ENCODE measurements at regions not wholly inside any gene's neighbourhood (a gene's known extent, or its start where the extent isn't known, plus 50 kb on each side); places are given as distances from the start of the nearest gene placed in this dataset.

- Mint-ChIP-seq H3K9me3 (no peaks in the 10 kb centered on the region), H3K27me3 (no peaks in the 10 kb centered on the region), H3K4me1 (ENCODE audit: low read depth) (peaks cover 21% of the 10 kb centered on the region), H3K36me3 (ENCODE audit: low read depth) (no peaks in the 10 kb centered on the region), H3K27ac (no peak overlapping the region), H3K4me3 (no peak overlapping the region)
Measured at GRCh38 chr11:10641912-10642697, 51.5 kb downstream of the IRAG1 start.

- Mint-ChIP-seq H3K27ac (no peak overlapping the region), H3K4me1 (ENCODE audit: low read depth) (peaks cover 21% of the 10 kb centered on the region), H3K36me3 (ENCODE audit: low read depth) (no peaks in the 10 kb centered on the region), H3K27me3 (no peaks in the 10 kb centered on the region), H3K4me3 (no peak overlapping the region), H3K9me3 (no peaks in the 10 kb centered on the region)
Measured at GRCh38 chr11:10641177-10641911, 52.2 kb downstream of the IRAG1 start.

GRCh38 chr11:10640308-10640707, 53.2 kb downstream of the IRAG1 start:
- H3K27ac Mint-ChIP-seq, result no peak overlapping the region
- no peaks in the 10 kb centered on the region for H3K36me3 Mint-ChIP-seq (ENCODE audit: low read depth)
- H3K4me1 Mint-ChIP-seq (ENCODE audit: low read depth), result peaks cover 21% of the 10 kb centered on the region
- no peak overlapping the region for H3K4me3 Mint-ChIP-seq
- H3K27me3 Mint-ChIP-seq, result no peaks in the 10 kb centered on the region
- H3K9me3 Mint-ChIP-seq, result no peaks in the 10 kb centered on the region

GRCh38 chr11:10639350-10639749, 54.2 kb downstream of the IRAG1 start:
- no peaks in the 10 kb centered on the region for H3K9me3 Mint-ChIP-seq
- no peak overlapping the region for H3K4me3 Mint-ChIP-seq
- no peak overlapping the region for H3K27ac Mint-ChIP-seq
- no peaks in the 10 kb centered on the region for H3K27me3 Mint-ChIP-seq
- H3K4me1 Mint-ChIP-seq (ENCODE audit: low read depth), result peaks cover 21% of the 10 kb centered on the region
- no peaks in the 10 kb centered on the region for H3K36me3 Mint-ChIP-seq (ENCODE audit: low read depth)

- Mint-ChIP-seq H3K27ac (no peak overlapping the region), H3K36me3 (ENCODE audit: low read depth) (no peaks in the 10 kb centered on the region), H3K4me3 (no peak overlapping the region), H3K4me1 (ENCODE audit: low read depth) (peaks cover 21% of the 10 kb centered on the region), H3K27me3 (no peaks in the 10 kb centered on the region), H3K9me3 (no peaks in the 10 kb centered on the region)
Measured at GRCh38 chr11:10638316-10638925, 55.1 kb downstream of the IRAG1 start.

- Mint-ChIP-seq H3K4me3 (no peak overlapping the region), H3K9me3 (no peaks in the 10 kb centered on the region), H3K36me3 (ENCODE audit: low read depth) (no peaks in the 10 kb centered on the region), H3K27ac (no peak overlapping the region), H3K4me1 (ENCODE audit: low read depth) (peaks cover 22% of the 10 kb centered on the region), H3K27me3 (no peaks in the 10 kb centered on the region)
Measured at GRCh38 chr11:10637731-10638151, 55.8 kb downstream of the IRAG1 start.

GRCh38 chr11:10634407-10634806, 59.1 kb downstream of the IRAG1 start:
- Mint-ChIP-seq H3K9me3 (no peaks in the 10 kb centered on the region), H3K27ac (no peak overlapping the region), H3K4me3 (no peak overlapping the region), H3K27me3 (no peaks in the 10 kb centered on the region), H3K36me3 (ENCODE audit: low read depth) (no peaks in the 10 kb centered on the region), H3K4me1 (ENCODE audit: low read depth) (peaks cover 16% of the 10 kb centered on the region)

GRCh38 chr11:10633261-10633660, 60.3 kb downstream of the IRAG1 start:
- H3K36me3 Mint-ChIP-seq (ENCODE audit: low read depth), result no peaks in the 10 kb centered on the region
- H3K4me1 Mint-ChIP-seq (ENCODE audit: low read depth), result peaks cover 13% of the 10 kb centered on the region
- no peak overlapping the region for H3K27ac Mint-ChIP-seq
- H3K27me3 Mint-ChIP-seq, result no peaks in the 10 kb centered on the region
- no peak overlapping the region for H3K4me3 Mint-ChIP-seq
- H3K9me3 Mint-ChIP-seq, result no peaks in the 10 kb centered on the region

GRCh38 chr11:10632483-10632882, 61.1 kb downstream of the IRAG1 start:
- Mint-ChIP-seq H3K4me1 (ENCODE audit: low read depth) (peaks cover 10% of the 10 kb centered on the region), H3K4me3 (no peak overlapping the region), H3K27ac (peak overlapping the region; percentile 28), H3K36me3 (ENCODE audit: low read depth) (no peaks in the 10 kb centered on the region), H3K9me3 (no peaks in the 10 kb centered on the region), H3K27me3 (no peaks in the 10 kb centered on the region)

GRCh38 chr11:10631761-10632160, 61.8 kb downstream of the IRAG1 start:
- Mint-ChIP-seq H3K27me3 (no peaks in the 10 kb centered on the region), H3K36me3 (ENCODE audit: low read depth) (no peaks in the 10 kb centered on the region), H3K4me3 (no peak overlapping the region), H3K27ac (no peak overlapping the region), H3K4me1 (ENCODE audit: low read depth) (peaks cover 9% of the 10 kb centered on the region), H3K9me3 (no peaks in the 10 kb centered on the region)

GRCh38 chr11:10629411-10630002, 61.0 kb upstream of the LYVE1 start:
- no peaks in the 10 kb centered on the region for H3K9me3 Mint-ChIP-seq
- H3K27ac Mint-ChIP-seq, result no peak overlapping the region
- H3K4me3 Mint-ChIP-seq, result no peak overlapping the region
- peaks cover 9% of the 10 kb centered on the region for H3K4me1 Mint-ChIP-seq (ENCODE audit: low read depth)
- no peaks in the 10 kb centered on the region for H3K36me3 Mint-ChIP-seq (ENCODE audit: low read depth)
- no peaks in the 10 kb centered on the region for H3K27me3 Mint-ChIP-seq

GRCh38 chr11:10628508-10629236, 60.2 kb upstream of the LYVE1 start:
- peaks cover 15% of the 10 kb centered on the region for H3K4me1 Mint-ChIP-seq (ENCODE audit: low read depth)
- H3K27ac Mint-ChIP-seq, result no peak overlapping the region
- H3K36me3 Mint-ChIP-seq (ENCODE audit: low read depth), result no peaks in the 10 kb centered on the region
- H3K9me3 Mint-ChIP-seq, result no peaks in the 10 kb centered on the region
- H3K27me3 Mint-ChIP-seq, result no peaks in the 10 kb centered on the region
- H3K4me3 Mint-ChIP-seq, result no peak overlapping the region

GRCh38 chr11:10627816-10628215, 59.4 kb upstream of the LYVE1 start:
- H3K36me3 Mint-ChIP-seq (ENCODE audit: low read depth), result no peaks in the 10 kb centered on the region

GRCh38 chr11:10627291-10627690, 58.8 kb upstream of the LYVE1 start:
- Mint-ChIP-seq H3K4me1 (ENCODE audit: low read depth) (peaks cover 18% of the 10 kb centered on the region), H3K27me3 (no peaks in the 10 kb centered on the region), H3K4me3 (no peak overlapping the region), H3K36me3 (ENCODE audit: low read depth) (no peaks in the 10 kb centered on the region), H3K9me3 (no peaks in the 10 kb centered on the region), H3K27ac (no peak overlapping the region)

More at GRCh38 chr11:10627816-10628215, 59.4 kb upstream of the LYVE1 start:
- Mint-ChIP-seq H3K4me1 (ENCODE audit: low read depth) (peaks cover 23% of the 10 kb centered on the region), H3K4me3 (no peak overlapping the region), H3K27ac (no peak overlapping the region), H3K27me3 (no peaks in the 10 kb centered on the region), H3K9me3 (no peaks in the 10 kb centered on the region)

Measured in stimulated activated naive CD8-positive, alpha-beta T cell treated with anti-CD3 and anti-CD28 coated beads, Interleukin-15, Interleukin-2, amounts not matched to agents 100 ng/mL and 50 ng/mL, for 24 hours (primary cell).